ELF-1 (cell line): ENCODE measurements at regions not wholly inside any gene's neighbourhood (a gene's known extent, or its start where the extent isn't known, plus 50 kb on each side); places are given as distances from the start of the nearest gene placed in this dataset.

Experiments
- DNase-seq: peaks from one replicate; pipeline ENCODE4 v3.0.0-alpha.2; 2016; ENCODE audit warnings: low read depth, low spot score

- DNase-seq: no peak
Measured at GRCh38 chr13:40247845-40248244, 418.6 kb downstream of the FOXO1 start.

GRCh38 chr13:40251343-40252032 is 415.0 kb downstream of the FOXO1 start:
- DNase-seq: no peak

DNA sequence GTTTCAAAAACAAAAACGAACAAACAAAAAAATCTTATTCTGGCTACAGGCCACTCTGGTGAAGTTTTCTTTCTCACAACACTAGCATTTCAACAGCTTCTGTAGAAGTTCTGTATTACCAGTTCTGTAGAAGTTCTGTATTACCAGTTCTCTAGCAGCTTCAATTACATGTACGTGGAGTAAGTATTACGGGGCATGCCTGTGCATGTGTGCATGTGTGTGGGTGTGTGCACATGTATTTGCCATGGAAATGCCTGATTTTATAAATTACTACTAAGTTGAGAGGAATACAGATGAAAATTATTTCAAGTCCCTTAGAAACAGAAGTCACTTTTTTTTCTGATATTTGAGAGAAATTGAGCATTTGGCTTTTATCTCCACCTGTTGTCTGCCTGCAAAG is 414.2 kb downstream of the FOXO1 start:
- no peak for DNase-seq

- DNase-seq: no peak
Measured at GRCh38 chr13:40252676-40253075, 413.8 kb downstream of the FOXO1 start.

- DNase-seq: no peak
Measured at GRCh38 chr13:40254394-40254793, 412.0 kb downstream of the FOXO1 start.

GRCh38 chr13:40255551-40255950 is 410.9 kb downstream of the FOXO1 start:
- no peak for DNase-seq

DNA sequence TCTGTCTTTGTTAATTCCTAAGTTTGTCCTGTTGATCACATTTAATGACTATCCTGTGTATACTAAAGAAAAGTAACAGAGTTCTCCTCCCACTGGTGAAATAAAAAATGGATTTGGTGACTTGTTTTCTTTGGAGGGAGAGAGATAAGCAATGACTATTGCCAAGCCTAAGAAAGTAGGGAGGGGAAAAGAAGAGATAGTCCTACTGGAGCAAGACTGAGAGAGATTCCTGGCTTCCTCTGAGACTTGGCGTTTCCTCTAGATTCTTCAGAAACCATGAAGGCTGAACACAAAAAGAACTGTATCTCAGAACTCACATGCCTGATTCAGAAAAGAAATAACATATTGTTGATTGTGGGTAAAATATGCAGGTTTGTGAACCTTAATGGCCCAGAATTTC is 406.5 kb downstream of the FOXO1 start:
- DNase-seq: no peak

DNA sequence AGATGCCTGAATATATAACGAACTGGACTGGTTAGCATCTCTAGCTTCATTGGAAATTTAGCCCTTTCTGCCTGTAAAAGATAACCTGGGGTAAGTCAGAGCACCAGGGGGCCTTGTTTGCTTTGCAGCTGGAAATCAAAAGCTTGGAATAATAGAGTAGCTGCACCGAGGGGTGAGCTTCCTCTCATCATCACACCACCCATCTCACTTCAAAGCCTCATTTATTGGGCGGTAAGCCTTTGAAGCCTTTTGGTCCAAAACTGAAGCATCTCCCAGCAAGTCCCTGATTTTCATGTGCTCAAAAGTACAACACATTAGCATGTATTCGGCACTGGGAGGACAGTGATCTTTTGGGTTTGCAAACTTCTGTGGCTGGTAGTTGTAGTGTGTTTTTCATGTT is 405.1 kb downstream of the FOXO1 start:
- peak; percentile 17 for DNase-seq

DNA sequence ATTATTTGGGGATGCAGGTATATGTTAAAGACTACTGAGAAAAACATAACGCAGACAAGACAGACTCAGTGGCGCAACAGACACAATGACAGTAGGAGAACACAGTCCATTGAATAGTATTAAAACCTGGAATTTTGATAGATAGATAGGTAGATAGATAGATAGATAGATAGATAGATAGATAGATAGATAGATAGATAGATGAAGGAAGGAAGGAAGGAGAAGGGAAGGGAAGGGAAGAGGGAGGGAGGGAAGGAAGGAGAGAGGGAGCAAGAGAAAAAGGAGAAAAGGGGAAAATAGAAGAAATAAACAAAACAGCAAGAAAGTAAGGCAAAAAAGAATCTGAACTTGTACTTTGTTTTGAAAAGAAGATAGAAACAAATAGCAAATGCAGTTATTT is 404.5 kb downstream of the FOXO1 start:
- DNase-seq: no peak

GRCh38 chr13:40269086-40269485 is 397.4 kb downstream of the FOXO1 start:
- DNase-seq: no peak

GRCh38 chr13:40270726-40271125 is 395.7 kb downstream of the FOXO1 start:
- no peak for DNase-seq

- DNase-seq: no peak
Measured at GRCh38 chr13:40271271-40271885, 395.1 kb downstream of the FOXO1 start.

- peak; percentile 36 for DNase-seq
Measured at GRCh38 chr13:40271931-40272775, 394.3 kb downstream of the FOXO1 start.

- no peak for DNase-seq
Measured at GRCh38 chr13:40272776-40273139, 393.7 kb downstream of the FOXO1 start.

DNA sequence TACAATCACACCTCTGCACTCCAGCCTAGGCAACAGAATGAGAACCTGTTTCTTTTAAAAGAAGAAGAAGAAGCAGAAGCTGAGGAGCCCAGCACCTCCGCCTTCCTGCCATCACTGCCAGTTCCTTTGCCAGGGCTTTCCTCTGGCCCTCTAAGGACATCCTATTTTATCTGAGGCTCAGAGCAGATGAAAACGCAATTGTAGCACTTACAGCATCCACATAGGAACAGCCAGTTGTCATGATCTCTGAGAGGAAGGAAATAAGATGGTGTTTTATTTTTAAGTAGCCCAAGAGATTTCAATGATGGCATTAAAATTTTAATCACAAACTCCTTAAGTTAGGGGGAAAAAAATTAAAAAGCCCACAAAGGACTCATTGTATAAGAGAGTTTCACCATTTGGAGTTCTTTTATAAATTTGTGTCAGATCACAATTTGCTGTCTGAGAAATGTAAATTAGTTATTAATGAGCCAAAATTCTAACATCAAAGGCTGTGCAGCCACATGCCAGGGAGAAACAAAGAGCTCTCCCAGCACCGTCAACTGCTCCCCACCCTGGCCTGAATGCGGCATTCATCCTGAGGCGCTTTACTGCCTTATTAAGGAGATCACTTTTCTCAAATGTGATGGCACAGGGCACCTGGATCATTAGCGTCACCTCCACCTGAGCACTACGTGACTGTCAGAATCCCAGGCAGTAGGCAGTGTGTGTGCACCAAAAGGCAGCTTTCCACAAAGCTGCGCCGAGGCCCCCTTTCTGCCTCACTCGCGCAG is 393.0 kb downstream of the FOXO1 start:
- peak; percentile 20 for DNase-seq

GRCh38 chr13:40274103-40274502 is 392.3 kb downstream of the FOXO1 start:
- DNase-seq: no peak

GRCh38 chr13:40275155-40275554 is 391.3 kb downstream of the FOXO1 start:
- no peak for DNase-seq

- no peak for DNase-seq
Measured at GRCh38 chr13:40275636-40276035, 390.8 kb downstream of the FOXO1 start.

DNA sequence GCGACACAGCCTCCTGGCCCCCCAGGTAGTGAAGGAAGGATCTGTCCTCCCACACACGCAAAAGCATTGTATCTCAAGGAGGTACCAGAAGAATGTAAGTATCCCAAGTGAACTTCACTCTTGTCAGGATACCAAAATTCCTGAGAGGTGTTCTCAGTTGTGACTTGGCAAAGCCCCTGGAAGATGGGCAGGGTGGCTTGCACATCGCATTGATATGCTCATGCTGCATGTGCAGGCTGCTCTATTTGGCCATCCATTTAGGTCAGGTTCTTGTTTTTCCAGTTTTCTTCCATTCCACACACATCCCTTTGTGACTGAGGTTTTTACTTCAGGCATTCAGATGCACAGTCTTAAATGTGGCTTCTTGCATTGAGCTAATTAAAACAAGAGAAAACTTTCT is 382.8 kb downstream of the FOXO1 start:
- DNase-seq: peak; percentile 51

DNA sequence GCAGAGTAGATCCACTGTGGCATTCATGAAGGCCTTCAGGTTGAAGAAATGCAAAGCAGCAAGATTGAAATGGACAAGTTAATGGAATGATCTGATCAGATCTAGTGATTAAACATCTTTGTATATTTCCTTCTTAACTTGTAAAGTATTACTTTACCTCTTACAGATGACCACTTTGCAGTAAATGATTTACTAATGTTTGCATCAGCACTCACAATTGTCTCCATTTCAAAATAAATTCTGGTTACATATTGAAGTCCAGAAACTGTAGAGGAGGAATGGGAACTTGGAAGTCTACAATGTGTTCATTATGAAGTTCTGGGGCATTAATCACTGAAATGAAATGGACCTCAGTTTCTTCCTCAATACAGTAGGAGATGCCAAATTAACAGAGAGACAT is 380.8 kb downstream of the FOXO1 start:
- no peak for DNase-seq

GRCh38 chr13:40287428-40287827 is 379.0 kb downstream of the FOXO1 start:
- no peak for DNase-seq

GRCh38 chr13:40288259-40288658 is 378.2 kb downstream of the FOXO1 start:
- DNase-seq: no peak
